IMR-90 (cell line): ENCODE measurements at regions not wholly inside any gene's neighbourhood (a gene's known extent, or its start where the extent isn't known, plus 50 kb on each side); places are given as distances from the start of the nearest gene placed in this dataset.

Experiments used
- ATAC-seq: fragments of 200-7000 bp; cut with Tn5 transposase; 2 replicates; pipeline ENCODE4 v1.9.1; 2020; ENCODE audit warnings: low read depth, mild to moderate bottlenecking, moderate library complexity
- BruUV-seq: library from RNA; stranded (reverse); fragments of 400-500 nt; replicated peaks from 2 replicates; lab custom pipeline; 2021; lab: Mats Ljungman, UMichigan
- CTCF ChIA-PET: fragments of 300-600 bp; formaldehyde crosslinking; extraction: SDS; loops from one replicate; lab custom pipeline; 2021; ENCODE audit warnings: antibody characterized with exemption; lab: Yijun Ruan, JAX
- POLR2A ChIA-PET: fragments of 300-600 bp; sonication (Branson Sonifier 250); formaldehyde crosslinking; loops from one replicate; lab custom pipeline; 2022; ENCODE audit warnings: antibody characterized with exemption; ENCODE audit not compliant: unreplicated experiment; lab: Charles Lee
- DNase-seq: peaks from one replicate; pipeline ENCODE4 v3.0.0; 2013
- H2AFZ ChIP-seq: replicated peaks from 2 replicates; pipeline ENCODE3; 2013; ENCODE audit warnings: low read length, mild to moderate bottlenecking; ENCODE audit not compliant: poor library complexity
- H2AK5ac ChIP-seq: 2 replicates; pipeline ENCODE4 v1.6.1; 2013; ENCODE audit warnings: low read depth, low read length, inconsistent platforms
- H2AK9ac ChIP-seq: replicated peaks from 2 replicates; pipeline ENCODE3; 2013; ENCODE audit warnings: mild to moderate bottlenecking, low read depth, low read length, moderate library complexity; ENCODE audit not compliant: poor library complexity
- H2BK120ac ChIP-seq: 2 replicates; pipeline ENCODE4 v1.6.1; 2013; ENCODE audit warnings: low read depth, low read length, inconsistent platforms
- H2BK15ac ChIP-seq: 3 replicates; pipeline ENCODE4 v1.6.1; 2013; ENCODE audit warnings: low read depth, low read length, inconsistent platforms
- H2BK20ac ChIP-seq: 2 replicates; pipeline ENCODE4 v1.6.1; 2013; ENCODE audit warnings: low read depth, mild to moderate bottlenecking, inconsistent platforms, low read length, moderate library complexity
- H2BK5ac ChIP-seq: 2 replicates; pipeline ENCODE4 v1.6.1; 2013; ENCODE audit warnings: mild to moderate bottlenecking, low read depth, low read length, inconsistent platforms; ENCODE audit not compliant: poor library complexity, severe bottlenecking
- H3K14ac ChIP-seq: replicated peaks from 2 replicates; pipeline ENCODE4 v1.6.1; 2013; ENCODE audit warnings: low read depth, low read length, inconsistent platforms
- H3K18ac ChIP-seq: 2 replicates; pipeline ENCODE4 v1.6.1; 2013; ENCODE audit warnings: low read depth, low read length, control low read depth
- H3K23ac ChIP-seq: 2 replicates; pipeline ENCODE4 v1.6.1; 2013; ENCODE audit warnings: low read depth, low read length, inconsistent platforms
- H3K27ac ChIP-seq: 2 replicates; pipeline ENCODE4 v1.5.1; 2013; ENCODE audit warnings: mild to moderate bottlenecking, control low read depth, low read length; ENCODE audit not compliant: insufficient read depth
- H3K27me3 ChIP-seq: 2 replicates; pipeline ENCODE4 v1.6.1; 2013; ENCODE audit warnings: low read length; ENCODE audit not compliant: control insufficient read depth, insufficient read depth
- H3K36me3 ChIP-seq: 2 replicates; pipeline ENCODE4 v1.6.1; 2013; ENCODE audit warnings: low read length, mixed read lengths; ENCODE audit not compliant: control insufficient read depth, insufficient read depth
- H3K4ac ChIP-seq: 2 replicates; pipeline ENCODE4 v1.6.1; 2013; ENCODE audit warnings: low read depth, low read length, inconsistent platforms
- H3K4me1 ChIP-seq: 2 replicates; pipeline ENCODE4 v1.6.1; 2013; ENCODE audit warnings: low read length, mixed read lengths; ENCODE audit not compliant: control insufficient read depth, insufficient read depth
- H3K4me2 ChIP-seq: 2 replicates; pipeline ENCODE4 v1.6.1; 2013; ENCODE audit warnings: low read depth, mild to moderate bottlenecking, control low read depth, low read length, moderate library complexity
- H3K4me3 ChIP-seq: 2 replicates; pipeline ENCODE4 v1.5.1; 2013; ENCODE audit warnings: low read depth, mild to moderate bottlenecking, control low read depth, low read length, moderate library complexity; ENCODE audit not compliant: insufficient read depth
- H3K56ac ChIP-seq: 2 replicates; pipeline ENCODE4 v1.6.1; 2013; ENCODE audit warnings: low read length, inconsistent platforms; ENCODE audit not compliant: insufficient read depth; ENCODE audit errors: extremely low read depth
- H3K79me1 ChIP-seq, 2 experiments: 2 replicates each; pipeline ENCODE4 v1.6.1; 2013; ENCODE audit warnings: low read length in 2 of 2, inconsistent platforms in 1 of 2, low read depth in 1 of 2
- H3K9ac ChIP-seq: 2 replicates; pipeline ENCODE4 v1.6.1; 2013; ENCODE audit warnings: low read depth, low read length, control low read depth
- H3K9me1 ChIP-seq: 2 replicates; pipeline ENCODE4 v1.6.1; 2013; ENCODE audit warnings: low read length, inconsistent platforms; ENCODE audit not compliant: insufficient read depth
- H3K9me3 ChIP-seq: 2 replicates; pipeline ENCODE4 v1.6.1; 2013; ENCODE audit warnings: low read length; ENCODE audit not compliant: control insufficient read depth, insufficient read depth
- H4K20me1 ChIP-seq: 2 replicates; pipeline ENCODE4 v1.6.1; 2013; ENCODE audit warnings: low read length, inconsistent platforms; ENCODE audit not compliant: insufficient read depth
- H4K5ac ChIP-seq: 2 replicates; pipeline ENCODE4 v1.6.1; 2013; ENCODE audit warnings: mild to moderate bottlenecking, low read depth, low read length, control low read depth
- H4K8ac ChIP-seq, 2 experiments: 2 replicates each; pipeline ENCODE4 v1.6.1; 2013; ENCODE audit warnings: low read depth in 2 of 2, low read length in 2 of 2, control low read depth in 1 of 2, inconsistent platforms in 1 of 2
- H4K91ac ChIP-seq: 2 replicates; pipeline ENCODE4 v1.6.1; 2013; ENCODE audit warnings: low read depth, low read length, inconsistent platforms; ENCODE audit not compliant: insufficient read depth
- MAFK ChIP-seq: IDR thresholded peaks from 2 replicates; pipeline ENCODE4 v1.6.1; 2012; ENCODE audit warnings: low read depth, low read length, improper control_type of control experiment
- RAD21 ChIP-seq: IDR thresholded peaks from 2 replicates; pipeline ENCODE4 v1.6.1; 2012; ENCODE audit warnings: low read length, improper control_type of control experiment
- SMC3 ChIP-seq: fragments of 150-350 bp; IDR thresholded peaks from 2 replicates; pipeline ENCODE4 v1.6.1; 2016; ENCODE audit warnings: low read depth, mild to moderate bottlenecking, antibody characterized with exemption, low read length, moderate library complexity
- WGBS, 2 experiments: methylation state at CpG; one replicate each; pipeline versions ENCODE4 v1.1.5 to v1.1.7; 2013; ENCODE audit warnings: missing lambda C conversion rate in 2 of 2; ENCODE audit not compliant: insufficient read length in 1 of 2; ENCODE audit errors: extremely low coverage in 2 of 2; 5-methylcytosine and 5-hydroxymethylcytosine counted together
- dilution Hi-C: fragments of 300-500 bp; cut with HindIII; formaldehyde crosslinking; loops from one replicate; pipeline ENCODE4 v1.14.3; 2018; ENCODE audit warnings: low sequenced_read_pairs; ENCODE audit not compliant: unreplicated experiment
- in situ Hi-C: fragments of 300-500 bp; cut with MboI; formaldehyde crosslinking; loops from 3 replicates; pipeline ENCODE4 v1.14.3; 2019; ENCODE audit warnings: low sequenced_read_pairs, inconsistent platforms, mixed read lengths
- intact Hi-C: fragments of 100-400 bp; cut with micrococcal nuclease; formaldehyde crosslinking; loops from 2 replicates; pipeline ENCODE4 v1.10.0; 2022

DNA sequence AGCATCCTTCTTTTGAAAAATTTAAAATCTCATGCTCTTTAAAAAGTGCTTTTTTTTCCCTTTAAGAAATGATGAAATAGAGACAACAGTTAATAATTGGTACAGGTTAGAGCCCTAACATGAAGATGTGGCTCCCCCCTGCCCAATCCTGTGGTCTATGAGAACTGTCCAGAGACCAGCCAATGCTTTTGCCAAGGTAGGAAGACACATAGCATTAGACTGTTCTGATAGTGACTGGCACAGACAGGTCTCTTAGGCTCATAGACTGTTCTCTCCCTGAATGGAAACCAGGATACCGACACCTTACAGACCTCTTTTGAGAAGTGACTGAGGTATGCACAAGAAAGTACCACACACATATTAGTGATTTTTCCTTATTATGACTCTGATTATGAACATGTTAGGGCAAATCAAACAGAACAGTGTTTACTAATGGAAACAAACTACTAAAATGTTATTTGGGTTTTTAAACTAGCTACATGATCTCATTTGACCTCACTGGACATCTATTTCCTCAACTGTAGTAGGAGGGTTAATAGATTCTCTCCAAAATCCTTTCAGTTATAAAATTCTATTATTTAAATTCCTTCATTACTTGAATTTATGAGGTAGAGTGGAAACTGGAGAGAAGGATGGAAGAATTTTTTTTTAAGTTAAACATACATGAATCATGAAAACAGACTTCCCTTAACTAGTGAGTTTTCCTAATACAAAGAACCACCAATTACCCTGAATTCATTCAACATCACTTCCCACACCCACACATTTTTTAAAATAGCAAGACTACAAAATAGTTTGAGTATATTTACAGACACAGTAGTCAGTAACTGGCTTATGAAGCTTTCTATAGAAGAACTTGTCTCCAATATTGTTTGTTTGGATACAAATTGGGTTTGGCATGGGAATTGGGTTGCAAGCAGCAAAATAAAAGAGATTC lies 120.4 kb downstream of the OGFRL1 start:
- Histone ChIP-seq H3K27ac (no peak overlapping the region), H2BK5ac (no peak overlapping the region), H3K36me3 (peaks cover 8% of the 10 kb centered on the region), H4K5ac (no peak overlapping the region), H3K4ac (peak overlapping the region; percentile 62), H3K9ac (no peak overlapping the region), H2AK5ac (peak overlapping the region; percentile 75; the same call in 1 of the 2 replicates), H2AK9ac (no peak overlapping the region), H3K56ac (no peak overlapping the region), H3K79me1 (peaks cover 26 to 51% of the 10 kb centered on the region in 2 experiments; a peak in 3 of 4 replicates), H2BK20ac (peak overlapping the region; percentile 60; the same call in 1 of the 2 replicates), H3K23ac (no peak overlapping the region; the same call in 1 of the 2 replicates), H3K18ac (peak overlapping the region; percentile 23; the same call in 1 of the 2 replicates), H3K14ac (peak overlapping the region; percentile 72), H3K9me1 (peaks cover 20% of the 10 kb centered on the region), H2AFZ (no peak overlapping the region), H4K20me1 (no peaks in the 10 kb centered on the region), H3K4me2 (no peak overlapping the region), H3K27me3 (no peaks in the 10 kb centered on the region), H2BK15ac (no peak overlapping the region), H3K4me3 (no peak overlapping the region), H4K91ac (no peak overlapping the region), H3K4me1 (peaks cover 20% of the 10 kb centered on the region), H2BK120ac (peak overlapping the region; percentile 1; the same call in 1 of the 2 replicates), H4K8ac (peak overlapping the region in 1 of 2 experiments; percentile 45; a peak in 1 of 4 replicates), H3K9me3 (no peaks in the 10 kb centered on the region)
- ChIA-PET CTCF (no interaction called here), POLR2A (no interaction called here)
- TF ChIP-seq SMC3 = no peak
- no peak for TF ChIP-seq MAFK
- TF ChIP-seq RAD21 = no peak
- ATAC-seq (no peak), DNase-seq (peak; percentile 64)
- intact Hi-C loops = no loop called here
- in situ Hi-C loops = no loop called here
- BruUV-seq = no TSS peak
- dilution Hi-C loops = no loop called here
- no CpG with 5 or more reads among the region's 1 CpG for WGBS, 2 experiments
